ENCODE measurements at regions not wholly inside any gene's neighbourhood (a gene's known extent, or its start where the extent isn't known, plus 50 kb on each side); places are given as distances from the start of the nearest gene placed in this dataset.

GRCh38 chr6:11931296-11932035 is 80.6 kb upstream of the HIVEP1 start (continued):
- TF ChIP-seq GMEB1 (CRISPR knock-in tag; IDR thresholded peaks at IDR 0.05) = no peak
- TF ChIP-seq XRCC3 (IDR thresholded peaks at IDR 0.05) = no peak
- TF ChIP-seq MGA (IDR thresholded peaks at IDR 0.05) = peak; percentile 70
- TF ChIP-seq TRIM25 (IDR thresholded peaks at IDR 0.05; ENCODE audit: borderline replicate concordance) = no peak
- peak; percentile 76; the same call in 1 of the 2 replicates for TF ChIP-seq MYNN (IDR thresholded peaks at IDR 0.05)
- TF ChIP-seq MYNN (CRISPR knock-in tag; IDR thresholded peaks at IDR 0.05) = no peak
- TF ChIP-seq NEUROD1 (IDR thresholded peaks at IDR 0.05; ENCODE audit: borderline replicate concordance, low read depth, low read length, partially characterized antibody) = peak; percentile 92
- TF ChIP-seq ZNF511 (CRISPR knock-in tag; IDR thresholded peaks at IDR 0.05) = no peak
- no peak for TF ChIP-seq POLR3G (IDR thresholded peaks at IDR 0.05; ENCODE audit: extremely low read depth, insufficient read length, insufficient replicate concordance)
- TF ChIP-seq CCNT2 (IDR thresholded peaks at IDR 0.05; ENCODE audit: borderline replicate concordance, extremely low read depth, insufficient read length, low read depth, low read length) = peak; percentile 95
- TF ChIP-seq SMC3 (conservative IDR thresholded peaks at IDR 0.05; ENCODE audit: insufficient read depth, low read depth, low read length) = no peak
- no peak; the same call in none of the 2 replicates for TF ChIP-seq ZNF311 (CRISPR knock-in tag; IDR thresholded peaks at IDR 0.05)

Data from K562 (cell line).